ENCODE measurements at regions not wholly inside any gene's neighbourhood (a gene's known extent, or its start where the extent isn't known, plus 50 kb on each side); places are given as distances from the start of the nearest gene placed in this dataset.

DNA sequence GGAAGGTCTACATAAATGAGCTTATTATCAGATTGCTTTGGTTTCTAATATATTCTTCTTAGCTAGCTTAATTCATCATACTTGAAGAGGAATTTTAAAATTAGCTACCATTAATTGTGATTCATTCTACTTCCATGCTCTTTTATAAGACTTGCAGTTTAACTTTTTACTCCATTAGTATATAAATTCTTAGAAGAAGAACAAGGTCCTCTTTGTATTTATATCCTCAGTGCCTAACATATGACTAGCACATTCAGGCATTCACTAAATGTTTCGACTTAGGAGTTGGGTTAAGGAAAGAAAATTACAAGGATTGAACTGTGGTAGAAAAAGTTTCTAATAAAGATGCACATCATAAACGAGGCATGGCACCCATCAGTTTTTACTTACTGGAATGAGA lies 1135.5 kb downstream of the JRKL start:
- H3K4me1 ChIP-seq (ENCODE audit: control insufficient read depth, insufficient read depth, low read length), result no peaks in the 10 kb centered on the region
- ATAC-seq (ENCODE audit: low read depth), result no peak
- WGBS, 2 experiments (ENCODE audit: extremely low coverage in 2 of 2, insufficient read length in 1 of 2), result no CpG with 5 or more reads among the region's 2 CpGs
- DNase-seq, result no peak
- no peak overlapping the region for H3K9ac ChIP-seq (ENCODE audit: low read depth, low read length)
- H2BK5ac ChIP-seq (ENCODE audit: low read depth, low read length, poor library complexity, severe bottlenecking), result no peak overlapping the region
- no peak overlapping the region for H3K56ac ChIP-seq (ENCODE audit: extremely low read depth, insufficient read depth, low read length)
- no peak overlapping the region for H2AFZ ChIP-seq (replicated peaks; ENCODE audit: low read length, poor library complexity)
- H4K8ac ChIP-seq (ENCODE audit: low read depth in 2 of 2, low read length in 2 of 2), result no peak overlapping the region
- intact Hi-C loops (cut with micrococcal nuclease) (no loop called here), dilution Hi-C loops (cut with HindIII; ENCODE audit: low sequenced_read_pairs, unreplicated experiment) (no loop called here), in situ Hi-C loops (cut with MboI; ENCODE audit: low sequenced_read_pairs) (no loop called here)
- H2BK120ac ChIP-seq (ENCODE audit: low read depth, low read length), result no peak overlapping the region
- H3K4ac ChIP-seq (ENCODE audit: low read depth, low read length), result no peak overlapping the region
- no peak overlapping the region for H3K14ac ChIP-seq (replicated peaks; ENCODE audit: low read depth, low read length)
- BruUV-seq (replicated peaks), result no TSS peak
- no peak overlapping the region for H3K4me3 ChIP-seq (ENCODE audit: insufficient read depth, low read depth, low read length)
- H3K9me1 ChIP-seq (ENCODE audit: insufficient read depth, low read length), result no peaks in the 10 kb centered on the region
- TF ChIP-seq RCOR1 (IDR thresholded peaks at IDR 0.05; ENCODE audit: insufficient replicate concordance, low read length) (no peak), MXI1 (IDR thresholded peaks at IDR 0.05; ENCODE audit: borderline replicate concordance, low read depth, low read length) (no peak)
- TF ChIP-seq, protein P1, sequence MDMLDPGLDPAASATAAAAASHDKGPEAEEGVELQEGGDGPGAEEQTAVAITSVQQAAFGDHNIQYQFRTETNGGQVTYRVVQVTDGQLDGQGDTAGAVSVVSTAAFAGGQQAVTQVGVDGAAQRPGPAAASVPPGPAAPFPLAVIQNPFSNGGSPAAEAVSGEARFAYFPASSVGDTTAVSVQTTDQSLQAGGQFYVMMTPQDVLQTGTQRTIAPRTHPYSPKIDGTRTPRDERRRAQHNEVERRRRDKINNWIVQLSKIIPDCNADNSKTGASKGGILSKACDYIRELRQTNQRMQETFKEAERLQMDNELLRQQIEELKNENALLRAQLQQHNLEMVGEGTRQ (IDR thresholded peaks at IDR 0.05; ENCODE audit: low read depth, low read length), result no peak
- H3K4me2 ChIP-seq (ENCODE audit: low read depth, low read length), result no peak overlapping the region
- no peak overlapping the region for H2AK5ac ChIP-seq (ENCODE audit: low read depth, low read length)
- no peak overlapping the region for H3K27ac ChIP-seq (ENCODE audit: insufficient read depth, low read length)
- no peaks in the 10 kb centered on the region for H4K20me1 ChIP-seq (ENCODE audit: insufficient read depth, low read length)
- ChIA-PET POLR2A (ENCODE audit: unreplicated experiment) (no interaction called here), CTCF (no interaction called here)
- no peak overlapping the region for H2BK20ac ChIP-seq (ENCODE audit: low read depth, low read length)
- H3K9me3 ChIP-seq (ENCODE audit: control insufficient read depth, insufficient read depth, low read length), result peaks cover 3% of the 10 kb centered on the region; the same call in 1 of the 2 replicates
- no peak overlapping the region for H4K91ac ChIP-seq (ENCODE audit: insufficient read depth, low read depth, low read length)
- no peak overlapping the region for H3K18ac ChIP-seq (ENCODE audit: low read depth, low read length)
- no peak overlapping the region for H3K23ac ChIP-seq (ENCODE audit: low read depth, low read length)
- no peaks in the 10 kb centered on the region for H3K79me1 ChIP-seq (ENCODE audit: low read depth in 1 of 2, low read length in 2 of 2)
- no peak overlapping the region for H2AK9ac ChIP-seq (replicated peaks; ENCODE audit: low read depth, low read length, poor library complexity)
- no peak overlapping the region for H4K5ac ChIP-seq (ENCODE audit: low read depth, low read length)
- no peak overlapping the region for H2BK15ac ChIP-seq (ENCODE audit: low read depth, low read length)
- no peaks in the 10 kb centered on the region for H3K27me3 ChIP-seq (ENCODE audit: control insufficient read depth, insufficient read depth, low read length)
- no peaks in the 10 kb centered on the region for H3K36me3 ChIP-seq (ENCODE audit: control insufficient read depth, insufficient read depth, low read length)

All from IMR-90 (cell line).